Rectal smooth muscle tissue (tissue), 1 donor: ENCODE measurements at regions not wholly inside any gene's neighbourhood (a gene's known extent, or its start where the extent isn't known, plus 50 kb on each side); places are given as distances from the start of the nearest gene placed in this dataset.

Experiments
- H3K27ac ChIP-seq: one replicate; pipeline ENCODE4 v1.7.0; 2013; ENCODE audit warnings: low read depth, low read length, inconsistent platforms
- H3K27me3 ChIP-seq: one replicate; pipeline ENCODE4 v1.7.0; 2013; ENCODE audit warnings: low read length; ENCODE audit not compliant: control insufficient read depth, insufficient read depth
- H3K36me3 ChIP-seq: one replicate; pipeline ENCODE4 v1.7.0; 2013; ENCODE audit warnings: low read length; ENCODE audit not compliant: control insufficient read depth, insufficient read depth
- H3K4me1 ChIP-seq: one replicate; pipeline ENCODE4 v1.7.0; 2013; ENCODE audit warnings: low read length; ENCODE audit not compliant: control insufficient read depth, insufficient read depth
- H3K4me3 ChIP-seq: one replicate; pipeline ENCODE4 v1.7.0; 2013; ENCODE audit warnings: low read length
- H3K9ac ChIP-seq: one replicate; pipeline ENCODE4 v1.7.0; 2013; ENCODE audit warnings: low read length

GRCh38 chr10:42958142-42958868, 118.6 kb upstream of the RET start:
- no peak overlapping the region for H3K4me3 ChIP-seq
- no peaks in the 10 kb centered on the region for H3K27me3 ChIP-seq
- no peak overlapping the region for H3K27ac ChIP-seq
- H3K36me3 ChIP-seq, result no peaks in the 10 kb centered on the region
- no peak overlapping the region for H3K9ac ChIP-seq
- no peaks in the 10 kb centered on the region for H3K4me1 ChIP-seq

GRCh38 chr10:42959833-42960232, 117.0 kb upstream of the RET start:
- Histone ChIP-seq H3K36me3 (no peaks in the 10 kb centered on the region), H3K27ac (no peak overlapping the region), H3K9ac (no peak overlapping the region), H3K27me3 (no peaks in the 10 kb centered on the region), H3K4me1 (no peaks in the 10 kb centered on the region), H3K4me3 (no peak overlapping the region)

GRCh38 chr10:42960491-42960990, 116.3 kb upstream of the RET start:
- Histone ChIP-seq H3K27ac (no peak overlapping the region), H3K4me1 (no peaks in the 10 kb centered on the region), H3K27me3 (no peaks in the 10 kb centered on the region)

GRCh38 chr10:42960991-42961795, 115.7 kb upstream of the RET start:
- no peak overlapping the region for H3K27ac ChIP-seq
- H3K4me1 ChIP-seq, result no peaks in the 10 kb centered on the region
- H3K9ac ChIP-seq, result no peak overlapping the region

More at GRCh38 chr10:42960491-42960990, 116.3 kb upstream of the RET start:
- Histone ChIP-seq H3K9ac (no peak overlapping the region), H3K4me3 (no peak overlapping the region), H3K36me3 (no peaks in the 10 kb centered on the region)

GRCh38 chr10:42961796-42962109, 115.1 kb upstream of the RET start:
- no peaks in the 10 kb centered on the region for H3K36me3 ChIP-seq
- H3K4me3 ChIP-seq, result no peak overlapping the region
- H3K27ac ChIP-seq, result no peak overlapping the region
- H3K9ac ChIP-seq, result no peak overlapping the region
- H3K4me1 ChIP-seq, result no peaks in the 10 kb centered on the region
- no peaks in the 10 kb centered on the region for H3K27me3 ChIP-seq

More at GRCh38 chr10:42960991-42961795, 115.7 kb upstream of the RET start:
- no peak overlapping the region for H3K4me3 ChIP-seq
- no peaks in the 10 kb centered on the region for H3K36me3 ChIP-seq
- H3K27me3 ChIP-seq, result no peaks in the 10 kb centered on the region

- Histone ChIP-seq H3K4me1 (no peaks in the 10 kb centered on the region), H3K36me3 (no peaks in the 10 kb centered on the region), H3K27ac (no peak overlapping the region), H3K27me3 (no peaks in the 10 kb centered on the region), H3K4me3 (no peak overlapping the region), H3K9ac (no peak overlapping the region)
Measured at GRCh38 chr10:42962110-42962901, 114.6 kb upstream of the RET start.

- Histone ChIP-seq H3K27me3 (no peaks in the 10 kb centered on the region), H3K36me3 (no peaks in the 10 kb centered on the region), H3K9ac (no peak overlapping the region), H3K4me1 (no peaks in the 10 kb centered on the region), H3K4me3 (no peak overlapping the region), H3K27ac (no peak overlapping the region)
Measured at GRCh38 chr10:42962902-42963231, 114.0 kb upstream of the RET start.

GRCh38 chr10:42963312-42963711, 113.6 kb upstream of the RET start:
- Histone ChIP-seq H3K4me3 (no peak overlapping the region), H3K9ac (no peak overlapping the region), H3K36me3 (no peaks in the 10 kb centered on the region), H3K27ac (no peak overlapping the region), H3K4me1 (no peaks in the 10 kb centered on the region), H3K27me3 (no peaks in the 10 kb centered on the region)

GRCh38 chr10:42969147-42969546, 107.7 kb upstream of the RET start:
- Histone ChIP-seq H3K27me3 (no peaks in the 10 kb centered on the region), H3K4me1 (no peaks in the 10 kb centered on the region), H3K9ac (no peak overlapping the region), H3K36me3 (no peaks in the 10 kb centered on the region), H3K27ac (no peak overlapping the region), H3K4me3 (no peak overlapping the region)

- Histone ChIP-seq H3K36me3 (no peaks in the 10 kb centered on the region), H3K4me1 (no peaks in the 10 kb centered on the region), H3K27me3 (no peaks in the 10 kb centered on the region), H3K4me3 (no peak overlapping the region), H3K9ac (no peak overlapping the region), H3K27ac (no peak overlapping the region)
Measured at GRCh38 chr10:42969909-42970308, 107.0 kb upstream of the RET start.

- no peaks in the 10 kb centered on the region for H3K27me3 ChIP-seq
- no peak overlapping the region for H3K9ac ChIP-seq
- H3K4me3 ChIP-seq, result no peak overlapping the region
- no peaks in the 10 kb centered on the region for H3K4me1 ChIP-seq
- H3K27ac ChIP-seq, result no peak overlapping the region
- H3K36me3 ChIP-seq, result no peaks in the 10 kb centered on the region
Measured at GRCh38 chr10:42970451-42971250, 106.2 kb upstream of the RET start.

GRCh38 chr10:42971251-42971599, 105.6 kb upstream of the RET start:
- Histone ChIP-seq H3K4me3 (no peak overlapping the region), H3K27ac (no peak overlapping the region), H3K27me3 (no peaks in the 10 kb centered on the region), H3K36me3 (no peaks in the 10 kb centered on the region), H3K9ac (no peak overlapping the region), H3K4me1 (no peaks in the 10 kb centered on the region)
